Breast epithelium (tissue), 4 donors: ENCODE measurements at regions not wholly inside any gene's neighbourhood (a gene's known extent, or its start where the extent isn't known, plus 50 kb on each side); places are given as distances from the start of the nearest gene placed in this dataset.

Source experiments
- DNase-seq, 2 donors: peaks; one replicate each; pipeline ENCODE4 v3.0.0-alpha.2; 2019; ENCODE audit warnings: low spot score in 2 of 2
- H3K27ac ChIP-seq, 2 donors: fragments of 200-600 bp; sonication (generic) in 1 of 2; one replicate each; pipeline ENCODE4 v1.5.1; 2016 to 2019; ENCODE audit warnings: mild to moderate bottlenecking in 1 of 2
- H3K27me3 ChIP-seq, 2 donors: fragments of 200-600 bp; sonication (generic) in 1 of 2; one replicate each; pipeline versions ENCODE4 v1.5.1 to v1.6.0; 2017 to 2019; ENCODE audit warnings: control low read depth in 1 of 2, mild to moderate bottlenecking in 1 of 2
- H3K36me3 ChIP-seq: fragments of 200-600 bp; one replicate; pipeline ENCODE4 v1.5.1; 2019
- H3K4me1 ChIP-seq, 2 donors: fragments of 200-600 bp; sonication (generic); one replicate each; pipeline ENCODE4 v1.5.1; 2016 to 2019; ENCODE audit warnings: control low read depth in 1 of 2
- H3K4me3 ChIP-seq, 3 donors: fragments of 200-600 bp; sonication (generic); 1 replicate in 2 of 3; 2 replicates in 1 of 3; pipeline ENCODE4 v1.5.1; 2016 to 2019; ENCODE audit warnings: mild to moderate bottlenecking in 3 of 3, moderate library complexity in 2 of 3
- H3K9me3 ChIP-seq, 2 donors: fragments of 200-600 bp; sonication (generic) in 1 of 2; one replicate each; pipeline ENCODE4 v1.5.1; 2016 to 2019; ENCODE audit warnings: control low read depth in 1 of 2
- CTCF ChIP-seq, 3 donors: fragments of 450-650 bp; IDR thresholded peaks; one replicate each; pipeline ENCODE4 v1.5.1; 2016 to 2017; ENCODE audit warnings: antibody characterized with exemption in 3 of 3, mild to moderate bottlenecking in 3 of 3, moderate library complexity in 3 of 3
- POLR2A ChIP-seq: fragments of 450-650 bp; IDR thresholded peaks from one replicate; pipeline ENCODE4 v1.6.1; 2016; ENCODE audit warnings: antibody characterized with exemption, mild to moderate bottlenecking, moderate library complexity
- POLR2AphosphoS5 ChIP-seq, 3 donors: sonication (generic); formaldehyde crosslinking; IDR thresholded peaks; one replicate each; pipeline ENCODE4 v1.6.1; 2017; ENCODE audit warnings: antibody characterized with exemption in 3 of 3
- intact Hi-C: fragments of 100-400 bp; cut with DNase I; formaldehyde crosslinking; loops from one replicate; pipeline ENCODE4 v1.15.1; 2023; ENCODE audit warnings: low total_unique reads

GRCh38 chr3:94693997-94694640 is 631.3 kb downstream of the NSUN3 start:
- Histone ChIP-seq H3K9me3 (no peaks in the 10 kb centered on the region), H3K36me3 (no peaks in the 10 kb centered on the region), H3K4me3 (no peak overlapping the region), H3K27me3 (no peaks in the 10 kb centered on the region), H3K27ac (no peak overlapping the region), H3K4me1 (no peaks in the 10 kb centered on the region)
- TF ChIP-seq CTCF (IDR thresholded peaks at IDR 0.05) (no peak), POLR2A (no peak), POLR2AphosphoS5 (IDR thresholded peaks at IDR 0.05) (no peak)
- intact Hi-C loops, result no loop called here
- no peak for DNase-seq

GRCh38 chr3:94694894-94695293 is 632.0 kb downstream of the NSUN3 start:
- no peak for DNase-seq
- no peaks in the 10 kb centered on the region for H3K4me1 ChIP-seq
- TF ChIP-seq CTCF (IDR thresholded peaks at IDR 0.05) (no peak), POLR2AphosphoS5 (IDR thresholded peaks at IDR 0.05) (no peak), POLR2A (no peak)

GRCh38 chr3:94704467-94704866 is 641.6 kb downstream of the NSUN3 start:
- Histone ChIP-seq H3K4me1 (no peaks in the 10 kb centered on the region), H3K4me3 (no peak overlapping the region), H3K9me3 (peaks cover 0 to 4% of the 10 kb centered on the region in 2 donors), H3K27me3 (no peaks in the 10 kb centered on the region), H3K36me3 (no peaks in the 10 kb centered on the region), H3K27ac (no peak overlapping the region)
- intact Hi-C loops, result no loop called here
- no peak for DNase-seq
- TF ChIP-seq CTCF (IDR thresholded peaks at IDR 0.05), result no peak
- no peak for TF ChIP-seq POLR2A
- no peak for TF ChIP-seq POLR2AphosphoS5 (IDR thresholded peaks at IDR 0.05)

More at GRCh38 chr3:94694894-94695293, 632.0 kb downstream of the NSUN3 start:
- Histone ChIP-seq H3K27me3 (no peaks in the 10 kb centered on the region), H3K9me3 (no peaks in the 10 kb centered on the region), H3K27ac (no peak overlapping the region), H3K36me3 (no peaks in the 10 kb centered on the region), H3K4me3 (no peak overlapping the region)
- intact Hi-C loops, result no loop called here

GRCh38 chr3:94709249-94709902 is 646.5 kb downstream of the NSUN3 start:
- Histone ChIP-seq H3K36me3 (no peaks in the 10 kb centered on the region), H3K4me3 (no peak overlapping the region), H3K27ac (no peak overlapping the region), H3K9me3 (peaks cover 0 to 3% of the 10 kb centered on the region in 2 donors), H3K27me3 (no peaks in the 10 kb centered on the region), H3K4me1 (no peaks in the 10 kb centered on the region)
- TF ChIP-seq CTCF (IDR thresholded peaks at IDR 0.05) (no peak), POLR2AphosphoS5 (IDR thresholded peaks at IDR 0.05) (no peak), POLR2A (no peak)
- DNase-seq, result no peak
- intact Hi-C loops, result no loop called here

GRCh38 chr3:94714194-94714593 is 651.3 kb downstream of the NSUN3 start:
- intact Hi-C loops, result no loop called here
- DNase-seq, result no peak
- no peaks in the 10 kb centered on the region for H3K4me1 ChIP-seq

More at GRCh38 chr3:94714194-94714593, 651.3 kb downstream of the NSUN3 start:
- TF ChIP-seq POLR2AphosphoS5 (IDR thresholded peaks at IDR 0.05), result no peak
- TF ChIP-seq POLR2A, result no peak
- no peak for TF ChIP-seq CTCF (IDR thresholded peaks at IDR 0.05)
- no peaks in the 10 kb centered on the region for H3K9me3 ChIP-seq
- no peaks in the 10 kb centered on the region for H3K27me3 ChIP-seq
- no peak overlapping the region for H3K4me3 ChIP-seq
- no peaks in the 10 kb centered on the region for H3K36me3 ChIP-seq
- no peak overlapping the region for H3K27ac ChIP-seq
